Caco-2 (cell line): ENCODE measurements at regions not wholly inside any gene's neighbourhood (a gene's known extent, or its start where the extent isn't known, plus 50 kb on each side); places are given as distances from the start of the nearest gene placed in this dataset.

Experiments
- BruUV-seq: library from RNA; stranded (reverse); fragments of 400-500 nt; replicated peaks from 2 replicates; lab custom pipeline; 2021; lab: Mats Ljungman, UMichigan
- CTCF ChIA-PET: fragments of 300-600 bp; sonication (Branson Sonifier 250); formaldehyde crosslinking; loops from one replicate; lab custom pipeline; 2022; ENCODE audit warnings: antibody characterized with exemption; lab: Charles Lee
- POLR2A ChIA-PET: fragments of 300-600 bp; sonication (Branson Sonifier 250); formaldehyde crosslinking; loops from one replicate; lab custom pipeline; 2022; ENCODE audit warnings: antibody characterized with exemption; lab: Charles Lee
- DNase-seq, 2 experiments: peaks; one replicate each; pipeline versions ENCODE4 v3.0.0 to v3.0.0-alpha.2; 2020 to 2022
- H3K27me3 ChIP-seq: replicated peaks from 2 replicates; pipeline ENCODE4 v1.6.0; 2011; ENCODE audit warnings: low read length; ENCODE audit not compliant: control insufficient read depth, insufficient read depth
- H3K36me3 ChIP-seq: 2 replicates; pipeline ENCODE4 v1.5.1; 2011; ENCODE audit warnings: low read length; ENCODE audit not compliant: control insufficient read depth, insufficient read depth
- H3K4me1 ChIP-seq: fragments of 250-450 bp; sonication (Bioruptor Pico); 2 replicates; pipeline ENCODE4 v1.5.1; 2020; ENCODE audit warnings: mild to moderate bottlenecking
- H3K4me3 ChIP-seq: 2 replicates; pipeline ENCODE4 v1.5.1; 2011; ENCODE audit warnings: low read depth, mild to moderate bottlenecking, control low read depth, low read length
- H3K9me3 ChIP-seq: fragments of 250-450 bp; sonication (Bioruptor Pico); 2 replicates; pipeline ENCODE4 v1.5.1; 2020; ENCODE audit warnings: mild to moderate bottlenecking, moderate library complexity
- H3K27ac Mint-ChIP-seq: one replicate; pipeline ENCODE4 v1.8.0; 2022; ENCODE audit warnings: mixed read lengths; ENCODE audit not compliant: unreplicated experiment
- H3K27me3 Mint-ChIP-seq: one replicate; pipeline ENCODE4 v1.8.0; 2022; ENCODE audit warnings: mixed read lengths; ENCODE audit not compliant: insufficient read depth, unreplicated experiment
- H3K36me3 Mint-ChIP-seq: one replicate; pipeline ENCODE4 v1.8.0; 2022; ENCODE audit warnings: mild to moderate bottlenecking, mixed read lengths; ENCODE audit not compliant: insufficient read depth, unreplicated experiment
- H3K4me1 Mint-ChIP-seq: one replicate; pipeline ENCODE4 v1.8.0; 2022; ENCODE audit warnings: low read depth, mixed read lengths; ENCODE audit not compliant: unreplicated experiment
- H3K4me3 Mint-ChIP-seq: one replicate; pipeline ENCODE4 v1.8.0; 2022; ENCODE audit warnings: mild to moderate bottlenecking, moderate library complexity, mixed read lengths; ENCODE audit not compliant: unreplicated experiment
- H3K9me3 Mint-ChIP-seq: one replicate; pipeline ENCODE4 v1.8.0; 2022; ENCODE audit warnings: mixed read lengths; ENCODE audit not compliant: unreplicated experiment
- intact Hi-C: fragments of 100-400 bp; cut with micrococcal nuclease; formaldehyde crosslinking; loops from one replicate; pipeline ENCODE4 v1.10.0; 2022; ENCODE audit not compliant: unreplicated experiment
- TF ChIP-seq, protein P1 (sequence below), 2 experiments: fragments of 200-600 bp in 1 of 2; IDR thresholded peaks; 1 replicate in 1 of 2; 2 replicates in 1 of 2; pipeline versions ENCODE4 v1.5.1 to v1.8.0; 2011 to 2022; ENCODE audit warnings: antibody characterized with exemption in 1 of 2, control low read depth in 1 of 2, inconsistent platforms in 1 of 2, low read depth in 1 of 2, low read length in 1 of 2, mild to moderate bottlenecking in 1 of 2, moderate library complexity in 1 of 2; ENCODE audit not compliant: insufficient read depth in 1 of 2, severe bottlenecking in 1 of 2, unreplicated experiment in 1 of 2

DNA sequence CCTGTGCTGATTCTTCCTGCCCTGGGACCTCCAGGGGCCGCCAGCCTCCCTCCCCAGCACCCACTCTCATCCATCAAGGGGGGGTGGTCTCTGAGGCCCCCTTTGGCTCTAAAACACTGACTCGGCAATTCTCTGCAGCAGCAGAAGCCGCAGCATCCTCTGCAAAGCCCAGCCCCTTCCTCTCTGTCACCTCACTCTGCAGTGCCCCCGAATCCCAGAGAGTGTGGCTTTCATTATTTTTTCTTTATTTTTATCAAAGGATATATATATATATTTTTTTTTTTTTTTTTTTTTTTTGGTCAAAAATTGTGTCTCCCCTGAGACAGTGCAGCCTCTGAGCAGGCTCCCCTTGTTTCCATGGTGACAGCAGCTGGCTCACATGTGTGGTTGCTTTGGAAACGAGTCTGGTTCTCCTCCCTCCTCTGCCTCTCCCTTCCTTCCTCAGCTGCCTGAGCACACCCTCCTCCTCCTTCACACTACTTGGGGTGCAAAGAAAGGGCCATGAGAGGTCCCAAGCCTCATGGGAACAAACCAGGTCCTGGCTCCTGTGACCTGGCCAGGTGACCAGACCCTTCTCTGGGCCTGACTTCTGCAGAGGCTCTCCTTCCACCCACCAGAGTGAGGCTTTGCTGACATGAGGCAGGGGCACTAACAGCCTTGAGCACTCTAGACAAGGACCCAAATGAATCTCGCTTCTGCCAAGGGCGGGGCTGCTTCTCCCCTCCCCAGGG, 100.5 kb downstream of the LRRC74A start:
- CTCF ChIA-PET, result no interaction called here
- no peak overlapping the region for H3K27ac Mint-ChIP-seq
- H3K36me3 Mint-ChIP-seq, result no peaks in the 10 kb centered on the region
- H3K4me3 Mint-ChIP-seq, result no peak overlapping the region
- intact Hi-C loops, result no loop called here
- Histone ChIP-seq H3K9me3 (no peaks in the 10 kb centered on the region), H3K36me3 (no peaks in the 10 kb centered on the region), H3K27me3 (no peaks in the 10 kb centered on the region), H3K4me3 (no peak overlapping the region), H3K4me1 (no peaks in the 10 kb centered on the region)
- BruUV-seq, result no TSS peak
- TF ChIP-seq, protein P1, sequence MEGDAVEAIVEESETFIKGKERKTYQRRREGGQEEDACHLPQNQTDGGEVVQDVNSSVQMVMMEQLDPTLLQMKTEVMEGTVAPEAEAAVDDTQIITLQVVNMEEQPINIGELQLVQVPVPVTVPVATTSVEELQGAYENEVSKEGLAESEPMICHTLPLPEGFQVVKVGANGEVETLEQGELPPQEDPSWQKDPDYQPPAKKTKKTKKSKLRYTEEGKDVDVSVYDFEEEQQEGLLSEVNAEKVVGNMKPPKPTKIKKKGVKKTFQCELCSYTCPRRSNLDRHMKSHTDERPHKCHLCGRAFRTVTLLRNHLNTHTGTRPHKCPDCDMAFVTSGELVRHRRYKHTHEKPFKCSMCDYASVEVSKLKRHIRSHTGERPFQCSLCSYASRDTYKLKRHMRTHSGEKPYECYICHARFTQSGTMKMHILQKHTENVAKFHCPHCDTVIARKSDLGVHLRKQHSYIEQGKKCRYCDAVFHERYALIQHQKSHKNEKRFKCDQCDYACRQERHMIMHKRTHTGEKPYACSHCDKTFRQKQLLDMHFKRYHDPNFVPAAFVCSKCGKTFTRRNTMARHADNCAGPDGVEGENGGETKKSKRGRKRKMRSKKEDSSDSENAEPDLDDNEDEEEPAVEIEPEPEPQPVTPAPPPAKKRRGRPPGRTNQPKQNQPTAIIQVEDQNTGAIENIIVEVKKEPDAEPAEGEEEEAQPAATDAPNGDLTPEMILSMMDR (IDR thresholded peaks at IDR 0.05; ENCODE audit: insufficient read depth in 1 of 2, low read depth in 1 of 2, low read length in 1 of 2, severe bottlenecking in 1 of 2, unreplicated experiment in 1 of 2), result no peak
- DNase-seq, result no peak
- POLR2A ChIA-PET, result no interaction called here
- no peaks in the 10 kb centered on the region for H3K4me1 Mint-ChIP-seq
- H3K27me3 Mint-ChIP-seq, result no peaks in the 10 kb centered on the region
- H3K9me3 Mint-ChIP-seq, result no peaks in the 10 kb centered on the region

DNA sequence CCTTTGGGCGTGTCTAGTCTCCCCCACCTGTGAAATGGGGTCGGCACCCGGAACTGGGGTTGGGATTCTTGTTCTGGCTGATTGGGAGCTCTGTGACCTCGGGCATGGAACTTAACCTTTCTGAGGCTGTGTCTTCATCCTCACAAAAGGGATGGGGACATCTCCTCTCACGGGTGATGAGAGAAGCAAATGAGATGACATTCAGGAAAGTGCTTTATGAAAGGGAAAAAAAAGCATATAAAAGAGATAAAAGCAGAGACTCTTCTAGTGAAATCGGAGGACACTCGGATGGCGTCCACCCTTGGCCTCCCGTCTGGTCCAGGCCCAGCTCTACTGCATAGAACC, 98.9 kb downstream of the LRRC74A start:
- Mint-ChIP-seq H3K27me3 (no peaks in the 10 kb centered on the region), H3K4me1 (no peaks in the 10 kb centered on the region), H3K9me3 (no peaks in the 10 kb centered on the region), H3K27ac (no peak overlapping the region), H3K4me3 (no peak overlapping the region), H3K36me3 (no peaks in the 10 kb centered on the region)
- Histone ChIP-seq H3K27me3 (no peaks in the 10 kb centered on the region), H3K36me3 (no peaks in the 10 kb centered on the region), H3K4me1 (no peaks in the 10 kb centered on the region), H3K9me3 (no peaks in the 10 kb centered on the region), H3K4me3 (no peak overlapping the region)
- CTCF ChIA-PET, result interaction anchor here (0.6 to 1.3 kb wide), 3 partner anchors 12 to 134 kb away, joined by 3 to 4 read pairs (median 3); no protein-coding TSS in a partner anchor
- intact Hi-C loops, result no loop called here
- DNase-seq, result no peak
- POLR2A ChIA-PET, result no interaction called here
- no TSS peak for BruUV-seq
- TF ChIP-seq, protein P1 (IDR thresholded peaks at IDR 0.05; ENCODE audit: insufficient read depth in 1 of 2, low read depth in 1 of 2, low read length in 1 of 2, severe bottlenecking in 1 of 2, unreplicated experiment in 1 of 2), result no peak

DNA sequence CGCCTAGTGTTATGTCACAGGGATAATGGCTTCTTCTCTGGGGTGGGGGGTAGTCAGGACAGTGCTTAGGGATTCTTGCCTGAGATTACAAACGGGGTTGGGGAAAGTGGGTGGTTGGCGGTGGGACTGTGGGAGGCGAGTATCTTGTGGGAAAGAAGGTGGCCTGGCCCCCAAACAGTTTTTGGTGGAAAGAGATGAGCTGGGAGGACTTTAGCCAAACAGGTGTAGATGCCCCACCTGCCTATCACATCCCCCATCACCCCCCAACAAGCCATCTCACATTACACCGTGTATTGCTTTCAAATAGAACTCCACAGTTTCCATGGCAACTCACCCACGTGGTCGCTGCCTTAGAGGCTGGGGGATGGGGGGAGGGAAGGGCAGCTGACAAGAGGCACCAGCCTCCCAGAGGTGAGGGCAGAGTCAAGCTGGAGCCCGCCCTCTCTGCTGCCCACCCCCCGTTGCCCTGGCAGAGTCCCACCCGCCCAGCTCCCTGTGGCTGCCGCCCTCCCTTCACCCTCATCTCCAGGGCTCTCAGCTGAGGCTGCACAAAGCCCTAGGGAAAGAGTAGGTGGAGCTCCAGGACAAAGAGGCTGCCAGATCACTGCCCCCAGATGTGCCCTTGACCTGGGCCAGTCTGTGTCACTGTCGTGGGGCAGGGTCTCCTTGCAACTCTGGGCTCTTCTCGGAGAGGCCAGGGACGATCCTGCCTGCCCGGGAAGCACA, 98.3 kb downstream of the LRRC74A start:
- POLR2A ChIA-PET, result no interaction called here
- TF ChIP-seq, protein P1 (IDR thresholded peaks at IDR 0.05; ENCODE audit: insufficient read depth in 1 of 2, low read depth in 1 of 2, low read length in 1 of 2, severe bottlenecking in 1 of 2, unreplicated experiment in 1 of 2), result no peak
- CTCF ChIA-PET, result interaction anchor here (1.0 to 1.3 kb wide), 2 partner anchors 11 to 135 kb away, joined by 3 to 4 read pairs; no protein-coding TSS in a partner anchor
- no peaks in the 10 kb centered on the region for H3K9me3 Mint-ChIP-seq
- no peaks in the 10 kb centered on the region for H3K27me3 ChIP-seq
- intact Hi-C loops, result no loop called here
- H3K4me1 Mint-ChIP-seq, result peaks cover 3% of the 10 kb centered on the region
- H3K9me3 ChIP-seq, result no peaks in the 10 kb centered on the region
- no peaks in the 10 kb centered on the region for H3K27me3 Mint-ChIP-seq
- no peak overlapping the region for H3K27ac Mint-ChIP-seq
- no TSS peak for BruUV-seq
- no peak overlapping the region for H3K4me3 Mint-ChIP-seq
- H3K36me3 ChIP-seq, result no peaks in the 10 kb centered on the region
- H3K4me1 ChIP-seq, result peaks cover 2% of the 10 kb centered on the region
- no peak overlapping the region for H3K4me3 ChIP-seq
- no peaks in the 10 kb centered on the region for H3K36me3 Mint-ChIP-seq
- no peak for DNase-seq
